ENCODE measurements at regions not wholly inside any gene's neighbourhood (a gene's known extent, or its start where the extent isn't known, plus 50 kb on each side); places are given as distances from the start of the nearest gene placed in this dataset.

DNA sequence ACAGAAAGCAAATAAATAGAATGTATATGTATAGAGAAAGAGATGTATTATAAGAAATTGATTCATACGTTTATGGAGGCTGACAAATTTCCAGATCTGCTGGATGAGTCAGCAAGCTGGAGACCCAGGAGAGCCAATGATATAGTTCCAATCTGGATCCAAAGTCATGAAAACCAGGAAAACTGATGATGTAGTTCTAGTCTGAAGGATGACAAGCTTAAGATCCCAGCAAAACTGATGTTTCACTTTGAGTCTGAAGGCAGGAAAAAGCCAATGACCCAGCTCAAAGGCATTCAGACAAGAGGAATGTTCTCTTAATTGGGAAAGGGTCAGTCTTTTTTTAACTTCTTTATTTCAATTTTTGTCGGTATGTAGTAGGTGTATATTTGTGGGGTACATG lies 102.6 kb downstream of the LHFPL1 start:
- TF ChIP-seq, protein P1, sequence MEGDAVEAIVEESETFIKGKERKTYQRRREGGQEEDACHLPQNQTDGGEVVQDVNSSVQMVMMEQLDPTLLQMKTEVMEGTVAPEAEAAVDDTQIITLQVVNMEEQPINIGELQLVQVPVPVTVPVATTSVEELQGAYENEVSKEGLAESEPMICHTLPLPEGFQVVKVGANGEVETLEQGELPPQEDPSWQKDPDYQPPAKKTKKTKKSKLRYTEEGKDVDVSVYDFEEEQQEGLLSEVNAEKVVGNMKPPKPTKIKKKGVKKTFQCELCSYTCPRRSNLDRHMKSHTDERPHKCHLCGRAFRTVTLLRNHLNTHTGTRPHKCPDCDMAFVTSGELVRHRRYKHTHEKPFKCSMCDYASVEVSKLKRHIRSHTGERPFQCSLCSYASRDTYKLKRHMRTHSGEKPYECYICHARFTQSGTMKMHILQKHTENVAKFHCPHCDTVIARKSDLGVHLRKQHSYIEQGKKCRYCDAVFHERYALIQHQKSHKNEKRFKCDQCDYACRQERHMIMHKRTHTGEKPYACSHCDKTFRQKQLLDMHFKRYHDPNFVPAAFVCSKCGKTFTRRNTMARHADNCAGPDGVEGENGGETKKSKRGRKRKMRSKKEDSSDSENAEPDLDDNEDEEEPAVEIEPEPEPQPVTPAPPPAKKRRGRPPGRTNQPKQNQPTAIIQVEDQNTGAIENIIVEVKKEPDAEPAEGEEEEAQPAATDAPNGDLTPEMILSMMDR (IDR thresholded peaks at IDR 0.05), result no peak

DNA sequence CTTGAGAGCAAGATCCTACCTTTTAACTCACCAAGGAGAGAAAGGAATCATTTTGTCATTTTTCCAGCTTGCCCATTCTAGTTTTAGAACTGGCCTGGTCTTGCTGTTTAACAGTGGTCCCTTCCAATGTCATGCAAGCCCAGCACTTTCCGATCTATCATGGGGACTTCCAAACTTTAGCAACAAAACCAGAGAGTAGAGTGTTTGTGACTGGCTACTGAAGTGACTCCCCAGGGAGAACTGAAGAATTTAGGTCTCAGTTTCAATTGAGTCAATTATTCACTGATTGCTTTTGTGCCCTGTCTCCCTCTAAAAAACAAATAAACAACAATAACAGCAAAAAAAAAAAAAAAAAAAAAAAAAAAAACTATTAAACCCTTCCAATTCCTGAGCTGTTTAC lies 108.3 kb downstream of the LHFPL1 start:
- TF ChIP-seq, protein P1 (IDR thresholded peaks at IDR 0.05), result no peak

DNA sequence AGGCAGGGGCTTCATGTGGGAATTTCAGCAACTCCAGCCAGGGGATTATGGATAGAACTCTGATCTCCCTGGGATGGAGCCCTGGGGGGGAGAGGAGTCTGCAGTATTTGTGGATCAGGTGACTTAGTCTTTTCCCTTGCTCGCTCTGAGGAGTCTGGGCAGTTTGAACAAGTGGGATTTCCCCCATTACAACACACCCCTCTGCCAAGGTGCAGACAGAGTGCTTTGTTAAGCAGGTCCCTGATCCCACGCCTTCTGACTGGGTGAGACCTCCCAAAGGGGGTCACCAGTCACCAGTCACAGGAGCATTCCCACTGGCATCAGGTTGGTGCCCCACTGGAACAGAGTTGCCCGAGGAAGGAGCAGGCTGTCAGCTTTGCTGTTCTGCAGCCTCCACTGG lies 123.9 kb downstream of the LHFPL1 start:
- TF ChIP-seq, protein P1 (IDR thresholded peaks at IDR 0.05), result no peak

GRCh38 chrX:112545051-112545450 lies 134.7 kb downstream of the LHFPL1 start:
- TF ChIP-seq, protein P1 (IDR thresholded peaks at IDR 0.05), result no peak

DNA sequence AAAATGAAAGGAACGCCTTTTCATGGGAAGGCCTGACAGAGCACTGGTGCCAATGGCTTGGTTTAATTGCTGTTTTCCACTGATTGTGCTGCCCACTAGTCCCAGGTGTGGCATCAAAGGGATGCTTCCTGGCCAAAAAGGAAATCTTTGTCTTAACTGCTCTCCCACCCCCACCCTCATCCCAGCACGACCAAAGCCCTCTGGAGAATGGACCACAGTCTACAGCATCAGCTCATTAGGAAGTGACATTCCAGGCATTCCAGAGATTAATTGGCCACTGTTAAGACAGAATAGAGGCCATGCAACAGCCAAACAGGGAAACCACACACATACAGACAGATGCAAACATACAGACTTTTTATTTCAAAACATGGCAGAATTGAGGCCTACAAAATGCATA lies 143.2 kb downstream of the LHFPL1 start:
- TF ChIP-seq, protein P1 (IDR thresholded peaks at IDR 0.05), result no peak

DNA sequence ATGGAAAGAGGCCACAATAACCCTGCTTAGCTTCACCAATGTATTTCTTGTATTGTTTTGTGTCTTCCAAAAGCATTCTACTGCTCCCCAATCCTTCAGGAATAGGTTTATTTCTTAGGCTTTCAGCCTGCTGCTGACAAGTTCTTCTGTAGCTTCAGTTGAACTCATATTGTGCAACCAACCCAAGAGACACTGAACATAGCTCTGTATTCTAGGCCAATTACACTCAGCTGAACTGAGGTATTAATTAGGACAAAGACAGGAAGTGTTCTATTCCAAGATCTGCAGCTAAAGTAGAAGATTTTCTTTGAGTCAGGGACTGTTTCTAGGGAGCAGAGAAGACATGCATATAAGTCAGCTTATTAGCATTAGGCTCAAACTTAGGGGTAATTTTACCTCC lies 151.8 kb downstream of the LHFPL1 start:
- TF ChIP-seq, protein P1 (IDR thresholded peaks at IDR 0.05), result no peak

DNA sequence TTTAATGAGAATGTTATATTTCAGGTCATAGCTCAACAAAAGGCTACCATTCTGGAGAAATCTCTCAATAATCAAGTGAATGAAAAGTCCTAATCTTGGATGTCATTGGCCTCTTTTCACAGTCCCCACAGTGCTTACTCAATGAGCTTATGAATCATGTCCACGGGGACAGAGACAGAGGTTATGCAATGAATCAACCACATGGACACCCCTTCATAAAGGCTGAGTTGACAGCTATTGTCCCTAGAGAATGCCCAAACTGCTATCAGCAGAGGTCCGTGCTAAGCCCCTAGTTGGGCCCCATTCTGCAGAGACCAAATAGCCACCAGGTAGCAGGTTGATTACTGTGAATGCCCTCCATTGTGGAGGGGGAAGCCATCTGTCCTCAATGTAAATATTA lies 158.1 kb downstream of the LHFPL1 start:
- TF ChIP-seq, protein P1 (IDR thresholded peaks at IDR 0.05), result no peak

DNA sequence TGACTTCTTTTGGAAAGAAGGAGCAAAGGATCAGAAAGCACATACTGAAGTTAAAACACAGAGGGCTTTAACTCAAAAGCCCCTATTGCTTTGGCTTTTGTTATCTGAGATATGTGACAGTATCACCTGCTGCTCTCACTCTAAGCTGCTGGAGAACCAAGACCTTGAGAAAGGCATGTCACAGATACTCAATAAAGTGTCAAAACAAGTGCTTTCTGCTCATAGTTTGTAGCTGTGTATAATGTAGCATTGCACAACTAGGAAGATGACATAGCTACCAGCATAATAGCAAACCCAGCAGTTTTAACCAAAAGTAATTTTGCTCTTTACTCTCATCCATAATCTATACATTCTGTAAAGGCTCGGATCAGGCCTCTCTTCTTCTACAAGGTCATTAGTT lies 159.6 kb downstream of the LHFPL1 start:
- TF ChIP-seq, protein P1 (IDR thresholded peaks at IDR 0.05), result no peak

Measured in LNCAP (cell line).